ENCODE measurements at regions not wholly inside any gene's neighbourhood (a gene's known extent, or its start where the extent isn't known, plus 50 kb on each side); places are given as distances from the start of the nearest gene placed in this dataset.

GRCh38 chr17:27974531-27975145, 67.8 kb upstream of the NLK start:
- Mint-ChIP-seq H3K36me3 (no peaks in the 10 kb centered on the region), H3K4me3 (no peak overlapping the region), H3K27ac (no peak overlapping the region), H3K4me1 (no peaks in the 10 kb centered on the region), H3K27me3 (peaks cover 11 to 17% of the 10 kb centered on the region in 2 donors), H3K9me3 (no peaks in the 10 kb centered on the region)
- Histone ChIP-seq H3K4me3 (ENCODE audit: low read length in 2 of 2) (no peak overlapping the region), H3K36me3 (ENCODE audit: insufficient read depth, low read length) (no peaks in the 10 kb centered on the region), H3K9me3 (ENCODE audit: control insufficient read depth in 1 of 2, low read length in 2 of 2) (no peaks in the 10 kb centered on the region), H3K27ac (ENCODE audit: low read depth, low read length) (no peak overlapping the region), H3K27me3 (ENCODE audit: insufficient read depth, low read length) (no peaks in the 10 kb centered on the region), H3K4me1 (ENCODE audit: insufficient read depth, low read length) (no peaks in the 10 kb centered on the region)
- intact Hi-C loops (cut with micrococcal nuclease): no loop called here
- DNase-seq: no peak
- CTCF ChIA-PET (ENCODE audit: partially characterized antibody): no interaction called here
- POLR2A ChIA-PET (ENCODE audit: partially characterized antibody): no interaction called here

GRCh38 chr17:27975146-27976011, 67.1 kb upstream of the NLK start:
- Mint-ChIP-seq H3K9me3 (no peaks in the 10 kb centered on the region), H3K4me3 (no peak overlapping the region), H3K4me1 (no peaks in the 10 kb centered on the region), H3K27me3 (peaks cover 8 to 11% of the 10 kb centered on the region in 2 donors), H3K36me3 (no peaks in the 10 kb centered on the region), H3K27ac (no peak overlapping the region)
- no peaks in the 10 kb centered on the region for H3K9me3 ChIP-seq (ENCODE audit: control insufficient read depth in 1 of 2, low read length in 2 of 2)
- ChIA-PET POLR2A (ENCODE audit: partially characterized antibody) (no interaction called here), CTCF (ENCODE audit: partially characterized antibody) (no interaction called here)
- H3K27ac ChIP-seq (ENCODE audit: low read depth, low read length): no peak overlapping the region
- no peak overlapping the region for H3K4me3 ChIP-seq (ENCODE audit: low read length in 2 of 2)
- H3K36me3 ChIP-seq (ENCODE audit: insufficient read depth, low read length): no peaks in the 10 kb centered on the region
- H3K4me1 ChIP-seq (ENCODE audit: insufficient read depth, low read length): no peaks in the 10 kb centered on the region
- no peak for DNase-seq
- no peaks in the 10 kb centered on the region for H3K27me3 ChIP-seq (ENCODE audit: insufficient read depth, low read length)
- intact Hi-C loops (cut with micrococcal nuclease): no loop called here

GRCh38 chr17:27976331-27976730, 66.1 kb upstream of the NLK start:
- H3K27me3 ChIP-seq (ENCODE audit: insufficient read depth, low read length): no peaks in the 10 kb centered on the region
- ChIA-PET CTCF (ENCODE audit: partially characterized antibody) (no interaction called here), POLR2A (ENCODE audit: partially characterized antibody) (no interaction called here)
- Mint-ChIP-seq H3K4me3 (no peak overlapping the region), H3K27ac (no peak overlapping the region), H3K9me3 (no peaks in the 10 kb centered on the region), H3K4me1 (no peaks in the 10 kb centered on the region), H3K27me3 (peaks cover 8 to 10% of the 10 kb centered on the region in 2 donors), H3K36me3 (no peaks in the 10 kb centered on the region)
- no peaks in the 10 kb centered on the region for H3K9me3 ChIP-seq (ENCODE audit: control insufficient read depth in 1 of 2, low read length in 2 of 2)
- no peak overlapping the region for H3K4me3 ChIP-seq (ENCODE audit: low read length in 2 of 2)
- no peaks in the 10 kb centered on the region for H3K36me3 ChIP-seq (ENCODE audit: insufficient read depth, low read length)
- H3K27ac ChIP-seq (ENCODE audit: low read depth, low read length): no peak overlapping the region
- H3K4me1 ChIP-seq (ENCODE audit: insufficient read depth, low read length): no peaks in the 10 kb centered on the region
- no peak for DNase-seq
- intact Hi-C loops (cut with micrococcal nuclease): no loop called here

GRCh38 chr17:27977751-27978688, 64.5 kb upstream of the NLK start:
- H3K4me1 Mint-ChIP-seq: no peaks in the 10 kb centered on the region
- intact Hi-C loops (cut with micrococcal nuclease): no loop called here
- CTCF ChIA-PET (ENCODE audit: partially characterized antibody): no interaction called here

GRCh38 chr17:27978689-27979175, 63.7 kb upstream of the NLK start:
- Histone ChIP-seq H3K4me3 (ENCODE audit: low read length in 2 of 2) (no peak overlapping the region), H3K9me3 (ENCODE audit: control insufficient read depth in 1 of 2, low read length in 2 of 2) (no peaks in the 10 kb centered on the region), H3K36me3 (ENCODE audit: insufficient read depth, low read length) (no peaks in the 10 kb centered on the region), H3K4me1 (ENCODE audit: insufficient read depth, low read length) (no peaks in the 10 kb centered on the region), H3K27ac (ENCODE audit: low read depth, low read length) (no peak overlapping the region), H3K27me3 (ENCODE audit: insufficient read depth, low read length) (no peaks in the 10 kb centered on the region)
- Mint-ChIP-seq H3K4me1 (no peaks in the 10 kb centered on the region), H3K27ac (no peak overlapping the region), H3K4me3 (no peak overlapping the region), H3K36me3 (no peaks in the 10 kb centered on the region), H3K9me3 (no peaks in the 10 kb centered on the region), H3K27me3 (peaks cover 6 to 12% of the 10 kb centered on the region in 2 donors)
- DNase-seq: no peak
- POLR2A ChIA-PET (ENCODE audit: partially characterized antibody): no interaction called here
- CTCF ChIA-PET (ENCODE audit: partially characterized antibody): no interaction called here
- intact Hi-C loops (cut with micrococcal nuclease): no loop called here

More at GRCh38 chr17:27977751-27978688, 64.5 kb upstream of the NLK start:
- Mint-ChIP-seq H3K27ac (no peak overlapping the region), H3K36me3 (no peaks in the 10 kb centered on the region), H3K9me3 (no peaks in the 10 kb centered on the region), H3K27me3 (peaks cover 6 to 13% of the 10 kb centered on the region in 2 donors), H3K4me3 (no peak overlapping the region)
- H3K27me3 ChIP-seq (ENCODE audit: insufficient read depth, low read length): no peaks in the 10 kb centered on the region
- H3K36me3 ChIP-seq (ENCODE audit: insufficient read depth, low read length): no peaks in the 10 kb centered on the region
- H3K9me3 ChIP-seq (ENCODE audit: control insufficient read depth in 1 of 2, low read length in 2 of 2): no peaks in the 10 kb centered on the region
- no peak overlapping the region for H3K4me3 ChIP-seq (ENCODE audit: low read length in 2 of 2)
- DNase-seq: no peak
- H3K4me1 ChIP-seq (ENCODE audit: insufficient read depth, low read length): no peaks in the 10 kb centered on the region
- no peak overlapping the region for H3K27ac ChIP-seq (ENCODE audit: low read depth, low read length)
- POLR2A ChIA-PET (ENCODE audit: partially characterized antibody): no interaction called here

- ChIA-PET POLR2A (ENCODE audit: partially characterized antibody) (no interaction called here), CTCF (ENCODE audit: partially characterized antibody) (no interaction called here)
- Histone ChIP-seq H3K9me3 (ENCODE audit: control insufficient read depth in 1 of 2, low read length in 2 of 2) (no peaks in the 10 kb centered on the region), H3K4me3 (ENCODE audit: low read length in 2 of 2) (no peak overlapping the region), H3K27ac (ENCODE audit: low read depth, low read length) (no peak overlapping the region), H3K36me3 (ENCODE audit: insufficient read depth, low read length) (no peaks in the 10 kb centered on the region), H3K27me3 (ENCODE audit: insufficient read depth, low read length) (no peaks in the 10 kb centered on the region), H3K4me1 (ENCODE audit: insufficient read depth, low read length) (peaks cover 4% of the 10 kb centered on the region)
- H3K4me1 Mint-ChIP-seq: peaks cover 0 to 3% (median 1%) of the 10 kb centered on the region in 4 donors
- no peak overlapping the region for H3K27ac Mint-ChIP-seq
- H3K27me3 Mint-ChIP-seq: peaks cover 7 to 14% of the 10 kb centered on the region in 2 donors
- no peak for DNase-seq
- no peaks in the 10 kb centered on the region for H3K36me3 Mint-ChIP-seq
- H3K9me3 Mint-ChIP-seq: no peaks in the 10 kb centered on the region
- intact Hi-C loops (cut with micrococcal nuclease): no loop called here
- no peak overlapping the region for H3K4me3 Mint-ChIP-seq
These were observed 62.4 kb upstream of the NLK start for GRCh38 chr17:27980043-27980442.

- ChIA-PET CTCF (ENCODE audit: partially characterized antibody) (no interaction called here), POLR2A (ENCODE audit: partially characterized antibody) (no interaction called here)
- Mint-ChIP-seq H3K27me3 (peaks cover 10 to 14% of the 10 kb centered on the region in 2 donors), H3K36me3 (no peaks in the 10 kb centered on the region), H3K27ac (no peak overlapping the region), H3K4me3 (no peak overlapping the region), H3K4me1 (peaks cover 3 to 8% (median 5%) of the 10 kb centered on the region in 4 donors), H3K9me3 (no peaks in the 10 kb centered on the region)
- H3K4me1 ChIP-seq (ENCODE audit: insufficient read depth, low read length): peaks cover 7% of the 10 kb centered on the region
- no peak for DNase-seq
- no peaks in the 10 kb centered on the region for H3K36me3 ChIP-seq (ENCODE audit: insufficient read depth, low read length)
- no peak overlapping the region for H3K4me3 ChIP-seq (ENCODE audit: low read length in 2 of 2)
- H3K27ac ChIP-seq (ENCODE audit: low read depth, low read length): no peak overlapping the region
- intact Hi-C loops (cut with micrococcal nuclease): no loop called here
- H3K9me3 ChIP-seq (ENCODE audit: control insufficient read depth in 1 of 2, low read length in 2 of 2): no peaks in the 10 kb centered on the region
- H3K27me3 ChIP-seq (ENCODE audit: insufficient read depth, low read length): no peaks in the 10 kb centered on the region
These were observed 60.5 kb upstream of the NLK start for GRCh38 chr17:27981978-27982377.
